Heart right ventricle (tissue), 16 donors: ENCODE measurements at regions not wholly inside any gene's neighbourhood (a gene's known extent, or its start where the extent isn't known, plus 50 kb on each side); places are given as distances from the start of the nearest gene placed in this dataset.

Source experiments
- ATAC-seq, 8 donors: fragments of 200-7000 bp; cut with Tn5 transposase; one replicate each; pipeline ENCODE4 v1.9.1; 2020; ENCODE audit warnings: mild to moderate bottlenecking in 8 of 8, moderate library complexity in 8 of 8, moderate number of reproducible peaks in 1 of 8
- DNase-seq, 2 donors: peaks; one replicate each; pipeline ENCODE4 v3.0.0-alpha.2; 2020
- H3K27ac ChIP-seq, 10 donors: fragments of 200-600 bp; sonication (generic) in 2 of 10; one replicate each; pipeline versions ENCODE4 v1.5.0 to v1.8.0; 2020 to 2022; ENCODE audit warnings: mild to moderate bottlenecking in 3 of 10
- H3K27me3 ChIP-seq, 7 donors: fragments of 200-600 bp; one replicate each; pipeline ENCODE4 v1.8.0; 2021 to 2022; ENCODE audit warnings: mild to moderate bottlenecking in 2 of 7
- H3K36me3 ChIP-seq, 9 donors: fragments of 200-600 bp; sonication (generic) in 1 of 9; one replicate each; pipeline versions ENCODE4 v1.5.0 to v1.8.0; 2020 to 2022; ENCODE audit warnings: mild to moderate bottlenecking in 2 of 9
- H3K4me1 ChIP-seq, 9 donors: fragments of 200-600 bp; sonication (generic) in 1 of 9; one replicate each; pipeline versions ENCODE4 v1.5.0 to v1.8.0; 2020 to 2022; ENCODE audit warnings: mild to moderate bottlenecking in 4 of 9
- H3K4me3 ChIP-seq, 10 donors: fragments of 200-600 bp; sonication (generic) in 2 of 10; one replicate each; pipeline versions ENCODE4 v1.5.0 to v1.8.0; 2020 to 2022; ENCODE audit warnings: mild to moderate bottlenecking in 7 of 10, moderate library complexity in 2 of 10
- H3K9me3 ChIP-seq, 11 donors: fragments of 200-600 bp in 10 of 11; sonication (generic) in 2 of 11; one replicate each; pipeline versions ENCODE4 v1.5.0 to v1.8.0; 2013 to 2022; ENCODE audit warnings: mild to moderate bottlenecking in 2 of 11, control low read depth in 1 of 11, moderate library complexity in 1 of 11
- CTCF ChIP-seq, 9 donors: fragments of 200-600 bp; sonication (generic) in 2 of 9; IDR thresholded peaks; one replicate each; pipeline versions ENCODE4 v1.5.0 to v1.8.0; 2021 to 2022; ENCODE audit warnings: antibody characterized with exemption in 9 of 9, mild to moderate bottlenecking in 5 of 9, moderate library complexity in 1 of 9
- WGBS, 2 donors: extraction: QIAGEN DNeasy Blood & Tissue Kit; methylation state at CpG; one replicate each; pipeline ENCODE4 v1.1.7; 2013; ENCODE audit warnings: inconsistent platforms in 1 of 2; 5-methylcytosine and 5-hydroxymethylcytosine counted together
- intact Hi-C, 10 donors: fragments of 100-400 bp; cut with DNase I; formaldehyde crosslinking; loops; one replicate each; pipeline versions ENCODE4 v1.11.1 to v1.14.2; 2022
- donor health status: Arrhythmogenic right ventricular cardiomyopathy.
- donor health status: ischemic (EF 13 %, LVEDD 7.1; RV severe dilation, severe dysfunction).
- donor health status: healthy with polysubstance abuse.
- donor health status: DM: no; HTN: yes; CAD: no.
- donor health status: DM: no; HTN: no; CAD: no.
- donor health status: ischemic (EF 25% LVEDD 6.9; RV normal size, moderate dysfunction).
- donor health status: ischemic (EF 25% LVEDD 5.7; RV mildly dilated, moderate dysfunction).
- donor health status: healthy.
- donor health status: DM: yes; HTN: yes; CAD: no.
- donor health status: Ischemic cardiomyopathy.
- donor health status: ischemic (EF 35%, LVEDD 5.7; RV mildly dilated, moderate dysfunction).
- donor health status: nonischemic (EF 11% LVEDD 7.7; RV severe dilation, severe dysfunction).
- donor health status: DM: yes; HTN: yes; CAD: no.
- donor health status: PGD.
- donor health status: ischemic (EF 29% LVEDD 5.4; RV normal size, mild dysfunction).
- donor health status: nonischemic (EF 23%, LVEDD 6.1; RV moderate dilation, normal function).

- Histone ChIP-seq H3K9me3 (no peaks in the 10 kb centered on the region), H3K27me3 (peaks cover 0 to 9% (median 0%) of the 10 kb centered on the region in 7 donors), H3K36me3 (no peaks in the 10 kb centered on the region), H3K4me1 (no peaks in the 10 kb centered on the region), H3K4me3 (no peak overlapping the region), H3K27ac (no peak overlapping the region)
- WGBS, 2 donors: 72 to 74% methylated on average over 12 of the region's 12 CpGs
- ATAC-seq (no peak), DNase-seq (no peak)
- no peak for TF ChIP-seq CTCF (IDR thresholded peaks at IDR 0.05)
- intact Hi-C loops: no loop called here
These were observed 185.3 kb downstream of the ANKRD30B start for GRCh38 chr18:14933049-14933851.

GRCh38 chr18:14933964-14934363 is 186.0 kb downstream of the ANKRD30B start:
- no peak for TF ChIP-seq CTCF (IDR thresholded peaks at IDR 0.05)
- Histone ChIP-seq H3K4me3 (no peak overlapping the region), H3K27ac (no peak overlapping the region), H3K36me3 (no peaks in the 10 kb centered on the region), H3K9me3 (no peaks in the 10 kb centered on the region), H3K4me1 (no peaks in the 10 kb centered on the region), H3K27me3 (peaks cover 0 to 12% (median 0%) of the 10 kb centered on the region in 7 donors)
- ATAC-seq: no peak
- 75 to 76% methylated on average over 10 of the region's 10 CpGs for WGBS, 2 donors
- intact Hi-C loops: no loop called here
- DNase-seq: no peak

DNA sequence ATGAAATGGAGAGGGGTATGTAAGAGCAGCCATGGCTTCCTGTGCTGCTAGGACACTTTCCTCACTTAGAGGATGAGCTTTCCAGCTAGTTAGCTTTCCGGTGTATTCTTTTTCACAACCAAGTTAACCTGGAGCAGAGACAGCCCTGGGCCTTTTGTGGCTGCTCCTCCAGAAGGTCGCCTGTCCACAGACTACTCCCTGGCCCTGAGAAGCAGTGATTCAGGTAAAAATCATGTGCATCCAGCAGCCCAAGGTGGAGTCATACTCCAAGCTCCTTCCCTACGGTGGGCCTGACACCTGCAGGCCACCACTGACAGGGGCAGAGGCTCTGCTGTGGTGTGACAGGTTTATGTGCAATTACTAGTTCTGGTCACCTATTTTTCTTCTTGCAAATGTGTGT is 187.2 kb downstream of the ANKRD30B start:
- H3K9me3 ChIP-seq: no peaks in the 10 kb centered on the region
- WGBS, 2 donors: 69 to 70% methylated on average over 3 of the region's 3 CpGs
- ATAC-seq: no peak

GRCh38 chr18:14936313-14936712 is 188.3 kb downstream of the ANKRD30B start:
- Histone ChIP-seq H3K27me3 (peaks cover 0 to 19% (median 3%) of the 10 kb centered on the region in 7 donors), H3K36me3 (no peaks in the 10 kb centered on the region), H3K4me3 (no peak overlapping the region), H3K4me1 (no peaks in the 10 kb centered on the region), H3K27ac (no peak overlapping the region), H3K9me3 (no peaks in the 10 kb centered on the region)
- WGBS, 2 donors: 49 to 56% methylated on average over 4 of the region's 4 CpGs
- no peak for TF ChIP-seq CTCF (IDR thresholded peaks at IDR 0.05)
- ATAC-seq (no peak), DNase-seq (no peak)
- intact Hi-C loops: no loop called here

More for the DNA sequence above, 187.2 kb downstream of the ANKRD30B start:
- Histone ChIP-seq H3K4me1 (no peaks in the 10 kb centered on the region), H3K27ac (no peak overlapping the region), H3K4me3 (no peak overlapping the region), H3K27me3 (peaks cover 0 to 17% (median 2%) of the 10 kb centered on the region in 7 donors), H3K36me3 (no peaks in the 10 kb centered on the region)
- TF ChIP-seq CTCF (IDR thresholded peaks at IDR 0.05): no peak
- intact Hi-C loops: no loop called here
- DNase-seq: no peak
